Epithelial cell of esophagus (primary cell): ENCODE measurements at regions not wholly inside any gene's neighbourhood (a gene's known extent, or its start where the extent isn't known, plus 50 kb on each side); places are given as distances from the start of the nearest gene placed in this dataset.

Source experiments
- DNase-seq: peaks from one replicate; pipeline ENCODE4 v3.0.0; 2010; ENCODE audit warnings: low read depth
- H3K4me3 ChIP-seq: 2 replicates; pipeline ENCODE4 v1.5.1; 2011; ENCODE audit warnings: mild to moderate bottlenecking, low read length, control low read depth
- TF ChIP-seq, protein P1 (sequence below): IDR thresholded peaks from 2 replicates; pipeline ENCODE4 v1.5.1; 2011; ENCODE audit warnings: low read depth, mild to moderate bottlenecking, low read length, control low read depth, inconsistent platforms; ENCODE audit not compliant: insufficient read depth; ENCODE audit errors: missing control alignments

DNA sequence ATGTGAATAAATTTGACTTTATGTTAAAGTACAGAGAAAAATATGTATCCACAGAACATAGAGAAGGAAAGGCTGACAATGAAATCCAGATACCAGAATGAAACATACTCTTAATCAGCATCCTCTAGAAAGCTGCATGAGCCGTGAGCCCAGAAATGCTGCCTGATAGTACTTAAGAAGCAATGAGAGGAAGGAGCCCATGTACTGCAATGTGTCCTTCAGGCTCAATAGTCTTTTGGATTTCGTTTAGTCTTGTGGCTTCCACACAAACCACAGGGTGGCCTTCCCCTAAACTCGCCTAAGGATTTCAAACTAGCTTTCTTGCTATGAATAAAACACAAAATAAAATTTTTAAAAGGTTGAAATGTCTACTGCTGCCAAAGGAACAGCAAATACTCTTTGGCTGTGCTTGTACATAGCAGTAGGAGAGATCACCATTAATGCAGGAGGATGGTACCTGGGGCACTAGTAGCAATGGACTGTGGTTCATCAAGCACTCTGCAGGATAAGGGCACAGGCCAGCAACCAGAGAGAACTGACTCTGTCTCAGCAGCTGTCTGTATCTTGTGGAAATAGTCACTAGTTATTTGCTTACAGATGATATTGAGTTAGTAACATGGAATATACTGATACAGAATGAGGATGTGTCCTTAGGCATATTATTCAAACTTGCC, 988.3 kb upstream of the LRFN5 start:
- DNase-seq: no peak
- no peak overlapping the region for H3K4me3 ChIP-seq
- TF ChIP-seq, protein P1, sequence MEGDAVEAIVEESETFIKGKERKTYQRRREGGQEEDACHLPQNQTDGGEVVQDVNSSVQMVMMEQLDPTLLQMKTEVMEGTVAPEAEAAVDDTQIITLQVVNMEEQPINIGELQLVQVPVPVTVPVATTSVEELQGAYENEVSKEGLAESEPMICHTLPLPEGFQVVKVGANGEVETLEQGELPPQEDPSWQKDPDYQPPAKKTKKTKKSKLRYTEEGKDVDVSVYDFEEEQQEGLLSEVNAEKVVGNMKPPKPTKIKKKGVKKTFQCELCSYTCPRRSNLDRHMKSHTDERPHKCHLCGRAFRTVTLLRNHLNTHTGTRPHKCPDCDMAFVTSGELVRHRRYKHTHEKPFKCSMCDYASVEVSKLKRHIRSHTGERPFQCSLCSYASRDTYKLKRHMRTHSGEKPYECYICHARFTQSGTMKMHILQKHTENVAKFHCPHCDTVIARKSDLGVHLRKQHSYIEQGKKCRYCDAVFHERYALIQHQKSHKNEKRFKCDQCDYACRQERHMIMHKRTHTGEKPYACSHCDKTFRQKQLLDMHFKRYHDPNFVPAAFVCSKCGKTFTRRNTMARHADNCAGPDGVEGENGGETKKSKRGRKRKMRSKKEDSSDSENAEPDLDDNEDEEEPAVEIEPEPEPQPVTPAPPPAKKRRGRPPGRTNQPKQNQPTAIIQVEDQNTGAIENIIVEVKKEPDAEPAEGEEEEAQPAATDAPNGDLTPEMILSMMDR: no peak

DNA sequence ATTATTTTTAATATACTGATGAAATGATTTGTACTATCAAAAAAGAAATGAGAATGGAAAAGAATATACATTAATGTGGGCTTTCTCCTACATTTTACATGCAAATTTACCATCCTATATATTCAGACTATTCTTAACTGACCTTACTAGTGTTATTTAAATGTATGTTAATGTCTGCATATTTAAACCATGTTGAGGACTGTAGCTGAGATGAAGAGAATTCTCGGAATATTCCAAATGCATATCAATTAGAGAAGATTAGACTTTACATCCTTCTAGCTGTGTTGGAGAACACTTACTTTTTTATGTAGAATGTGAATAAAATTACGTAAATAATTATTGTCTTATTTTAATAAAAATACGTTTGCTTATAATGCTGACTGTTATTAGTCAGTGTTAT, 990.1 kb upstream of the LRFN5 start:
- no peak overlapping the region for H3K4me3 ChIP-seq
- no peak for DNase-seq
- TF ChIP-seq, protein P1: no peak

DNA sequence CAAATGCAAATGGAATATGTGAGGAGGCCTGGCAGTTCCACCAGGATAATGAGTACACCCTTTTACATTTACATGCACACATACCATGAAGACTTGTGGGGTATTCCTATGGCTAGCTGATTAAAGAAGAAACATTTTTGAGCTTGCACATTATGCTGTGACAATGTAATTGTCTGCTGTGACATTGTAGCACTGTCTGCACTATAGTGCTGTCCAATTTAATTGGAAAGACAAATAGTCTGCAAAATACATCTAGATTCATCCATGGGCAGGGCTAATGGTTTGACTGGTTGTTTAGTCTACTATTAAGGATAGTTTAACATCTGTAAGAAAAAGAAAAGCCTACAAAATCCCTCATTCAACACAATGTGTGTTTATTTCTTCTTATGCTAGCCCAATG, 1005.6 kb upstream of the LRFN5 start:
- no peak for DNase-seq
- no peak overlapping the region for H3K4me3 ChIP-seq
- TF ChIP-seq, protein P1: no peak

DNA sequence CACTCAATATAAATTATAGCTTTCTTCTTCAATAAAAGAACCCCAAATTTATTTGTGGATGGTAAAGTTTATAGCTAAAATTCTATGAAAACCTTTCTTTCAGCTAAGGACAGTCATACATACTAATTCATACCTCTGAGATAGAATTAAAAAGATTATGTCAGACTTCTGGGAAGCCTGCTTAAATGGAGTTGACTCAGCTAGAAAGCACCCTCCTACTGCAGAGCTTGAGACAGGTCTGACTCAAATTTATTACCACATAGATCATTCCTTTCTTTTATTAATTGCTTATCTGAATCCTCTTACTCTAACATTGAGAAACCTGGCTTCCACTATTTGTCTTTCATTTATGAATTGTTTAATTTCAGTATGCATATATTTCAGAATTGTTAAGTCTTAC, 1007.0 kb upstream of the LRFN5 start:
- DNase-seq: peak; percentile 48
- TF ChIP-seq, protein P1: no peak
- H3K4me3 ChIP-seq: no peak overlapping the region

DNA sequence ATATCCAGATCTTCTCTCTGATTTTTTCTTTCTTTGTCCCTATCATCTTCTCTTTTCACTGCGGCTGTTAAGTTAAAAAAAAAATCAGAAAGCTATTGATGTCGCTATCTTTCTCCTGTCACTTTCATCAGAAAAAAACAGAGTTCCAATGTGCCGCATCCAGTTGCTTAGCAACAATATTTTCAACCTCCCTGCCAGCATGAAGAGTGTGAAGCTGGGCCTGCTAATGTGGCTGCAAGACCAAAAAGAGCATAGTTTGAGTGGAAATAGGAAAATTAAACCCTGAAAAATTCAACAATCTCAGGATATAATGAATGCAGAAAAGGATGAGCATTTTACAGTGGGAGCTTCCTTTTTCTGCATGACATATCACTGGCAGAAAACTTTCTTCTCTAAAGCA, 1025.4 kb upstream of the LRFN5 start:
- TF ChIP-seq, protein P1: no peak
- no peak for DNase-seq
- H3K4me3 ChIP-seq: no peak overlapping the region

DNA sequence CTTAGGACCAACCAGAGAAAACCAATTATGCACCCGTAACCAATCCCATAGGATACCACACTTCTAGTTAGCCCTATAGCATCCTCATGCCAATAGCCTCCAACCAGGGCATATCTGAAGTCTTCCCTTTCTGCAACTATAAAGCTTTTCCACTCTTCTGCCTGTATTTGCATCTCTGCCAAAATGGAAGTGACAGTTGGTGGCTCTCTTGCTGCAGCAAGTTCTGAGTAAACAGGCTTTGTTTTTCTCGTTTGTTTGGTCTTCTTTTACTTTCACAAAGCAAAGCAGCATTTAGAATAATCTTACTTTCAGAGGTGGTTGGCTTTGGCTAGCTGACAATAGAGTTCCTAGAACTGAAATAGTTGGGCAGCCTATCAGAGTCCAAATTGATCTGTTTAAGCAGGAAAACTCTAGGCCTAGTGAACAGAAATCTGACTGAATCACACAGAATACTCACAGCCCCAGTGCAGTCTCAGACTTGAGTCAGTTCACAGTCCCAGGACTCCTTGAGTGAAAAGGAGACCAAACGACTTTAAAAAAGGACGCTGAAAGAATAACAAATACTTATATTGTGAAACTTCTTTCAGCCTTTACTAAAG, 1029.7 kb upstream of the LRFN5 start:
- TF ChIP-seq, protein P1: no peak
- no peak for DNase-seq
- H3K4me3 ChIP-seq: no peak overlapping the region

DNA sequence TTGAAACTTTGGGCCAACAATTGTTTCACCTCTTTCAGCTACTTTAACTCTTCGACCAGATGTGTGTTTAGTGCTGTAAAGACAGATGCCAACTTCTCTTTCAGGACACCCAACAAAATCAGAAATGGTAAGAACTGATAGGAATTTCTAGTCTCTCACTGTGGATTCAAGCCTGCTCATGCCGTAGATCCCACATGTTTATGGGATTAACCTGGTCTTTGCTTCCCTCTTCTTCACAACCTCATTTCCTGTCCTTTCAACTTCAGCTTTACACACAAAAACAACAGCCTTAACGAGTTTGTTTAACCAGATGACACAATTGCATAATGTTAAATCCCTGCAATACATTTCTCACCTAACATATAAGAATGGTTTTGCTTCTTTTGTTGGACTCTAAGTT, 1031.9 kb upstream of the LRFN5 start:
- H3K4me3 ChIP-seq: no peak overlapping the region
- DNase-seq: no peak
- TF ChIP-seq, protein P1: no peak
